HG03066 (cell line): ENCODE measurements at regions not wholly inside any gene's neighbourhood (a gene's known extent, or its start where the extent isn't known, plus 50 kb on each side); places are given as distances from the start of the nearest gene placed in this dataset.
"Not testable (repeated sequence)": the region's sequence is repeated elsewhere in the genome, so short reads cannot be mapped to it uniquely, and the experiment has no call there.

Experiments used
- ATAC-seq: cut with Tn5 transposase; IDR thresholded peaks from one replicate; pipeline ENCODE4 v1.9.1; 2021; ENCODE audit warnings: low read depth; ENCODE audit not compliant: unreplicated experiment

GRCh38 chr2:60358476-60358875 lies 195.0 kb downstream of the BCL11A start:
- no peak for ATAC-seq

GRCh38 chr2:60357996-60358395 lies 195.5 kb downstream of the BCL11A start:
- ATAC-seq, result no peak

GRCh38 chr2:60356346-60356745 lies 197.1 kb downstream of the BCL11A start:
- no peak for ATAC-seq

- no peak for ATAC-seq
Measured at GRCh38 chr2:60355849-60356261, 197.6 kb downstream of the BCL11A start.

GRCh38 chr2:60354713-60355112 lies 198.7 kb downstream of the BCL11A start:
- no peak for ATAC-seq

GRCh38 chr2:60353863-60354262 lies 199.6 kb downstream of the BCL11A start:
- ATAC-seq, result no peak

- ATAC-seq, result no peak
Measured at GRCh38 chr2:60353406-60353800, 200.1 kb downstream of the BCL11A start.

- ATAC-seq, result no peak
Measured at GRCh38 chr2:60352491-60353405, 200.7 kb downstream of the BCL11A start.

GRCh38 chr2:60351802-60352201 lies 201.7 kb downstream of the BCL11A start:
- ATAC-seq, result no peak

GRCh38 chr2:60351321-60351720 lies 202.1 kb downstream of the BCL11A start:
- no peak for ATAC-seq

GRCh38 chr2:60350791-60351190 lies 202.7 kb downstream of the BCL11A start:
- no peak for ATAC-seq

- ATAC-seq, result no peak
Measured at GRCh38 chr2:60347781-60348180, 205.7 kb downstream of the BCL11A start.

- not testable (repeated sequence) for ATAC-seq
Measured at GRCh38 chr2:60342491-60342890, 211.0 kb downstream of the BCL11A start.

- ATAC-seq, result no peak
Measured at GRCh38 chr2:60341151-60341550, 212.3 kb downstream of the BCL11A start.

- ATAC-seq, result no peak
Measured at GRCh38 chr2:60339286-60339685, 214.2 kb downstream of the BCL11A start.

- no peak for ATAC-seq
Measured at GRCh38 chr2:60337142-60337497, 216.3 kb downstream of the BCL11A start.

GRCh38 chr2:60336442-60337141 lies 216.9 kb downstream of the BCL11A start:
- ATAC-seq, result no peak

- no peak for ATAC-seq
Measured at GRCh38 chr2:60335533-60336237, 217.8 kb downstream of the BCL11A start.

GRCh38 chr2:60334610-60335009 lies 218.8 kb downstream of the BCL11A start:
- ATAC-seq, result no peak

- ATAC-seq, result no peak
Measured at GRCh38 chr2:60333264-60333663, 220.2 kb downstream of the BCL11A start.

GRCh38 chr2:60331115-60331809 lies 222.2 kb downstream of the BCL11A start:
- ATAC-seq, result no peak
